ENCODE measurements at regions not wholly inside any gene's neighbourhood (a gene's known extent, or its start where the extent isn't known, plus 50 kb on each side); places are given as distances from the start of the nearest gene placed in this dataset.

DNA sequence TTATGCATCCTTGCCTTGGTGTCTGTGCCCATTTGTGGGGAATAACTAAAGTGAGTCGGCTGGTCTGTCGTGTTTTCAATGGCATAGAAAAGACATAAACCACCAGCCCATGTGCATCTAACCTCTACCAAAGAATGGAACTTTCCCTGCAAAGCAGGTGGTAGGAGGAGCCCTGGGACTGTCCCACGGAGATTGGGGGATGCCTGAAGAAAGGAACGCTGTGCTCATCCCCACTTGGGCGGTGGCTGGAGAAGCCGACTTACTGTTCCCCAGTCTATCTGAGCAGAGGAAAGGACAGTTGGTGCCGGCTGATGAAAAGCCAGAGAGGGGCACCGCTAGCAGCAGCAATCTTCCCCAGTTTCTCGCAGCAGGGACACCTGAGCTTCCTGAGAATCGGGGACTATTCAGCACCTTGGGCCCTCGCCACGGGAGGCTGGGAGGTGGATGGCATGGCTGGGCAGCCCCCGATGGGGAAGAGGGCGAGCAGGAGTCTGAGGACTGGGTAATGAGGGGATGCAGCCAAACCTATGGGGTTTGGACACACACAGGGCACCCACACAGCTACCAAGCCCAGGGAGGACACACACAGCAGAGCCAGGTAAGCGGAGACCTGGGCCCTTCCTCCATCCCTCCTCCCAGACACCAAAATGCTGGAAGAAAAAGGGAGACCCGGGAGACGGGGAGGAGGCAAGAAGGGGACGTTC is 53.7 kb upstream of the AGAP1 start:
- Histone ChIP-seq H2BK120ac (replicated peaks; ENCODE audit: low read depth, low read length) (no peak overlapping the region), H3K79me2 (ENCODE audit: control insufficient read depth in 1 of 2, insufficient read depth in 2 of 2, low read length in 2 of 2) (no peaks in the 10 kb centered on the region), H2AK5ac (ENCODE audit: low read depth, low read length) (no peak overlapping the region), H3K9ac (replicated peaks in 1 of 4; ENCODE audit: extremely low read depth in 1 of 4, low read depth in 3 of 4, low read length in 3 of 4) (no peak overlapping the region; a peak in 1 of 7 replicates), H3K4ac (replicated peaks; ENCODE audit: insufficient read length, low read depth, low read length) (no peak overlapping the region), H4K5ac (ENCODE audit: insufficient read length, low read depth, low read length) (no peak overlapping the region), H3K56ac (replicated peaks; ENCODE audit: insufficient read length, low read depth, low read length) (no peak overlapping the region), H3K4me2 (ENCODE audit: insufficient read depth in 1 of 2, low read depth in 2 of 2, low read length in 2 of 2) (no peak overlapping the region), H2AFZ (ENCODE audit: low read length) (peak overlapping the region; percentile 26; the same call in 1 of the 2 replicates), H4K91ac (replicated peaks; ENCODE audit: insufficient read length, low read length) (no peak overlapping the region), H2BK15ac (ENCODE audit: low read length) (no peak overlapping the region), H2BK12ac (ENCODE audit: low read depth, low read length) (no peak overlapping the region), H3K27ac (ENCODE audit: low read depth, low read length) (no peak overlapping the region), H4K20me1 (replicated peaks in 1 of 2; ENCODE audit: control insufficient read depth in 1 of 2, insufficient read depth in 2 of 2, low read length in 2 of 2) (no peaks in the 10 kb centered on the region), H3K36me3 (ENCODE audit: control insufficient read depth in 2 of 4, insufficient read depth in 4 of 4, low read length in 3 of 4) (no peaks in the 10 kb centered on the region), H4K8ac (ENCODE audit: extremely low read depth, insufficient read depth, low read length) (peak overlapping the region; percentile 9; the same call in 1 of the 2 replicates), H3K9me3 (ENCODE audit: insufficient read depth in 2 of 2, low read depth in 1 of 2, low read length in 1 of 2) (no peaks in the 10 kb centered on the region), H3K23me2 (ENCODE audit: low read depth, low read length) (no peaks in the 10 kb centered on the region), H3K27me3 (replicated peaks in 1 of 4; ENCODE audit: control insufficient read depth in 3 of 4, extremely low read depth in 1 of 4, insufficient read depth in 3 of 4, low read length in 3 of 4) (no peaks in the 10 kb centered on the region), H3K4me3 (ENCODE audit: extremely low read depth in 1 of 4, insufficient read depth in 2 of 4, low read depth in 3 of 4, low read length in 4 of 4) (no peak overlapping the region), H3K4me1 (replicated peaks in 1 of 4; ENCODE audit: control insufficient read depth in 3 of 4, insufficient read depth in 4 of 4, low read length in 3 of 4) (peaks cover 0 to 4% (median 0%) of the 10 kb centered on the region in 4 experiments; a peak in 1 of 7 replicates), H3K23ac (ENCODE audit: insufficient read length) (no peak overlapping the region), H2BK20ac (ENCODE audit: low read length) (no peak overlapping the region), H2BK5ac (ENCODE audit: low read depth, low read length) (no peak overlapping the region), H3K18ac (ENCODE audit: extremely low read depth, low read length) (no peak overlapping the region), H3K79me1 (ENCODE audit: low read depth, low read length) (no peaks in the 10 kb centered on the region), H3K14ac (ENCODE audit: insufficient read length) (no peak overlapping the region)
- POLR2A ChIA-PET (ENCODE audit: partially characterized antibody) = no interaction called here
- FAIRE-seq = no peak
- no peak for DNase-seq (ENCODE audit: low read depth in 1 of 2, low spot score in 2 of 2)
- CTCF ChIA-PET (ENCODE audit: partially characterized antibody) = interaction anchor here (1.0 to 1.2 kb wide), 3 partner anchors 139 to 309 kb away, joined by 3 read pairs; no protein-coding TSS in a partner anchor
- 89% methylated on average over 18 of the region's 18 CpGs; no CpG with 5 or more reads in 1 of the 2 experiments for WGBS, 2 experiments (ENCODE audit: extremely low coverage in 1 of 2, insufficient coverage in 1 of 2, insufficient read length in 1 of 2, insufficient replicate concordance in 2 of 2, low coverage in 1 of 2, low lambda C conversion rate in 2 of 2, missing lambda C conversion rate in 1 of 2)
- TF ChIP-seq RAD21 (IDR thresholded peaks at IDR 0.05 in 1 of 2, conservative IDR thresholded peaks at IDR 0.05 in 1 of 2; ENCODE audit: low read depth in 2 of 2, low read length in 2 of 2) (no peak), FOSL1 (IDR thresholded peaks at IDR 0.05; ENCODE audit: insufficient read depth, low read depth, low read length) (no peak), KDM1A (IDR thresholded peaks at IDR 0.05; ENCODE audit: borderline replicate concordance, low read length) (no peak), EGR1 (IDR thresholded peaks at IDR 0.05; ENCODE audit: borderline replicate concordance, low read depth, low read length) (no peak), SP1 (IDR thresholded peaks at IDR 0.05; ENCODE audit: low read depth, low read length) (no peak), POU5F1 (IDR thresholded peaks at IDR 0.05; ENCODE audit: low read depth, low read length) (no peak), RBBP5 (IDR thresholded peaks at IDR 0.05; ENCODE audit: borderline replicate concordance, low read depth, low read length) (no peak), KDM5A (IDR thresholded peaks at IDR 0.05; ENCODE audit: low read length) (no peak), POLR2AphosphoS5 (IDR thresholded peaks at IDR 0.05; ENCODE audit: low read depth, low read length) (no peak)
- TF ChIP-seq, protein P1, sequence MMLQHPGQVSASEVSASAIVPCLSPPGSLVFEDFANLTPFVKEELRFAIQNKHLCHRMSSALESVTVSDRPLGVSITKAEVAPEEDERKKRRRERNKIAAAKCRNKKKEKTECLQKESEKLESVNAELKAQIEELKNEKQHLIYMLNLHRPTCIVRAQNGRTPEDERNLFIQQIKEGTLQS (IDR thresholded peaks at IDR 0.05; ENCODE audit: insufficient read depth, low read depth, low read length) = no peak
- TF ChIP-seq, protein P2, sequence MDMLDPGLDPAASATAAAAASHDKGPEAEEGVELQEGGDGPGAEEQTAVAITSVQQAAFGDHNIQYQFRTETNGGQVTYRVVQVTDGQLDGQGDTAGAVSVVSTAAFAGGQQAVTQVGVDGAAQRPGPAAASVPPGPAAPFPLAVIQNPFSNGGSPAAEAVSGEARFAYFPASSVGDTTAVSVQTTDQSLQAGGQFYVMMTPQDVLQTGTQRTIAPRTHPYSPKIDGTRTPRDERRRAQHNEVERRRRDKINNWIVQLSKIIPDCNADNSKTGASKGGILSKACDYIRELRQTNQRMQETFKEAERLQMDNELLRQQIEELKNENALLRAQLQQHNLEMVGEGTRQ (IDR thresholded peaks at IDR 0.05; ENCODE audit: low read length) = no peak
